ENCODE measurements at regions not wholly inside any gene's neighbourhood (a gene's known extent, or its start where the extent isn't known, plus 50 kb on each side); places are given as distances from the start of the nearest gene placed in this dataset.

- no peak overlapping the region for H4K8ac ChIP-seq (replicated peaks; ENCODE audit: insufficient read length, low read depth, low read length)
- no peak overlapping the region for H3T11ph ChIP-seq (ENCODE audit: low read length)
- Mint-ChIP-seq H3K4me3 (no peak overlapping the region), H3K27ac (no peak overlapping the region), H3K4me1 (no peaks in the 10 kb centered on the region), H3K27me3 (ENCODE audit: low read depth) (no peaks in the 10 kb centered on the region), H3K9me3 (peaks cover 0 to 3% of the 10 kb centered on the region in 2 experiments; a peak in 1 of 5 replicates), H3K36me3 (ENCODE audit: insufficient read depth in 1 of 3, low read depth in 3 of 3) (peaks cover 0 to 4% (median 1%) of the 10 kb centered on the region in 3 experiments; a peak in 2 of 7 replicates)
- no peaks in the 10 kb centered on the region for H4K20me1 ChIP-seq (ENCODE audit: control insufficient read depth, insufficient read depth, insufficient read length)
- H3K79me2 ChIP-seq (ENCODE audit: insufficient read depth, low read length): no peaks in the 10 kb centered on the region
- H3K4me1 ChIP-seq (ENCODE audit: insufficient read depth, low read length): no peaks in the 10 kb centered on the region
- WGBS (ENCODE audit: extremely low coverage, insufficient read length, low lambda C conversion rate): no CpG with 5 or more reads among the region's 1 CpG
- H2BK120ac ChIP-seq (ENCODE audit: low read depth, low read length, poor library complexity, severe bottlenecking): no peak overlapping the region
- no peak for DNase-seq
- no peak overlapping the region for H3K14ac ChIP-seq (ENCODE audit: insufficient read depth, low read length)
- no peak overlapping the region for H2BK20ac ChIP-seq (ENCODE audit: low read depth, low read length, poor library complexity, severe bottlenecking)
- H3K23ac ChIP-seq (ENCODE audit: insufficient read length, low read depth, low read length): no peak overlapping the region
- H3K4me2 ChIP-seq (ENCODE audit: insufficient read depth, insufficient read length, low read length): no peak overlapping the region
- no peak overlapping the region for H3K4ac ChIP-seq (ENCODE audit: low read depth, low read length)
- no peaks in the 10 kb centered on the region for H3K23me2 ChIP-seq (ENCODE audit: insufficient read length, low read depth, low read length, poor library complexity, severe bottlenecking)
- no peak overlapping the region for H2BK5ac ChIP-seq (ENCODE audit: insufficient read length, low read length)
- no peaks in the 10 kb centered on the region for H3K9me3 ChIP-seq (ENCODE audit: control insufficient read depth, low read depth, low read length)
- H2BK12ac ChIP-seq (ENCODE audit: insufficient read length, low read depth, low read length): no peak overlapping the region
- no peak overlapping the region for H3K27ac ChIP-seq (ENCODE audit: insufficient read length, low read depth, low read length)
- H3K56ac ChIP-seq (ENCODE audit: insufficient read length, low read depth, low read length): no peak overlapping the region
- no peak overlapping the region for H4K91ac ChIP-seq (ENCODE audit: insufficient read length, low read depth, low read length)
- no peaks in the 10 kb centered on the region for H3K27me3 ChIP-seq (ENCODE audit: insufficient read depth, low read length)
- TF ChIP-seq CTCF (conservative IDR thresholded peaks at IDR 0.05): no peak
- H2BK15ac ChIP-seq (ENCODE audit: low read depth, low read length): no peak overlapping the region
- no peak overlapping the region for H3K18ac ChIP-seq (ENCODE audit: insufficient read length, low read depth, low read length)
- H2AK5ac ChIP-seq (ENCODE audit: insufficient read length, low read length): no peak overlapping the region
- H3K9ac ChIP-seq (ENCODE audit: extremely low read depth, insufficient read length, low read length): no peak overlapping the region
- no peak overlapping the region for H2AFZ ChIP-seq (ENCODE audit: low read length)
- no peaks in the 10 kb centered on the region for H3K79me1 ChIP-seq (ENCODE audit: insufficient read depth, low read depth, low read length, poor library complexity, severe bottlenecking)
- H4K5ac ChIP-seq (ENCODE audit: insufficient read length, low read depth, low read length): no peak overlapping the region
These were observed 598.0 kb downstream of the DIPK2A start for GRCh38 chr3:144569651-144570050.

Data from H9 (cell line).